Stomach (tissue), 8 donors: ENCODE measurements at regions not wholly inside any gene's neighbourhood (a gene's known extent, or its start where the extent isn't known, plus 50 kb on each side); places are given as distances from the start of the nearest gene placed in this dataset.

Experiments
- DNase-seq, 2 donors: peaks; one replicate each; pipeline versions ENCODE4 v3.0.0 to v3.0.0-alpha.2; 2013 to 2019
- H3K27ac ChIP-seq, 5 donors: fragments of 200-600 bp in 4 of 5; sonication (generic) in 4 of 5; one replicate each; pipeline ENCODE4 v1.5.1; 2013 to 2019; ENCODE audit warnings: mild to moderate bottlenecking in 1 of 5, moderate library complexity in 1 of 5
- H3K27me3 ChIP-seq, 3 donors: fragments of 200-600 bp; sonication (generic); one replicate each; pipeline ENCODE4 v1.5.1; 2017 to 2019; ENCODE audit warnings: mixed run types in 1 of 3
- H3K36me3 ChIP-seq, 4 donors: fragments of 200-600 bp; sonication (generic); 1 replicate in 3 of 4; 2 replicates in 1 of 4; pipeline ENCODE4 v1.5.1; 2016 to 2019
- H3K4me1 ChIP-seq, 4 donors: fragments of 200-600 bp; sonication (generic); one replicate each; pipeline ENCODE4 v1.5.1; 2016 to 2019
- H3K4me3 ChIP-seq, 4 donors: fragments of 200-600 bp; sonication (generic) in 3 of 4; one replicate each; pipeline ENCODE4 v1.5.1; 2016 to 2019; ENCODE audit warnings: mild to moderate bottlenecking in 1 of 4
- H3K9me3 ChIP-seq, 4 donors: fragments of 200-600 bp; sonication (generic); one replicate each; pipeline ENCODE4 v1.5.1; 2016 to 2019
- CTCF ChIP-seq, 7 experiments: fragments of 450-650 bp in 4 of 7; fragments of 200-600 bp in 3 of 7; sonication (generic) in 3 of 7; IDR thresholded peaks; one replicate each; pipeline ENCODE4 v1.5.1; 2016 to 2019; ENCODE audit warnings: antibody characterized with exemption in 7 of 7, control low read depth in 2 of 7, mild to moderate bottlenecking in 1 of 7
- EP300 ChIP-seq: sonication (generic); formaldehyde crosslinking; IDR thresholded peaks from one replicate; pipeline ENCODE4 v1.6.1; 2017; ENCODE audit warnings: antibody characterized with exemption
- POLR2A ChIP-seq, 4 donors: fragments of 450-650 bp; IDR thresholded peaks; one replicate each; pipeline ENCODE4 v1.6.1; 2016; ENCODE audit warnings: antibody characterized with exemption in 4 of 4, control low read depth in 2 of 4, mild to moderate bottlenecking in 1 of 4, moderate library complexity in 1 of 4
- POLR2AphosphoS5 ChIP-seq, 3 donors: sonication (generic); formaldehyde crosslinking; IDR thresholded peaks; one replicate each; pipeline ENCODE4 v1.6.1; 2016; ENCODE audit warnings: antibody characterized with exemption in 3 of 3
- WGBS, 5 donors: extraction: QIAGEN DNeasy Blood & Tissue Kit in 3 of 5; methylation state at CpG; one replicate each; pipeline versions ENCODE4 v1.1.5 to v1.1.7; 2013 to 2018; 5-methylcytosine and 5-hydroxymethylcytosine counted together
- intact Hi-C: fragments of 100-400 bp; cut with DNase I; formaldehyde crosslinking; loops from one replicate; pipeline ENCODE4 v1.15.1; 2023; ENCODE audit warnings: low total_unique reads
- donor health status: healthy with polysubstance abuse.
- donor health status: Bipolar disorder and iron deficiency.
- donor health status: healthy.

- no peak for TF ChIP-seq POLR2A (IDR thresholded peaks at IDR 0.05)
- TF ChIP-seq CTCF (IDR thresholded peaks at IDR 0.05): no peak
- TF ChIP-seq POLR2AphosphoS5 (IDR thresholded peaks at IDR 0.05): no peak
- TF ChIP-seq EP300: no peak
- intact Hi-C loops: no loop called here
- H3K9me3 ChIP-seq: peaks cover 3 to 7% (median 6%) of the 10 kb centered on the region in 4 donors
- H3K4me3 ChIP-seq: no peak overlapping the region
- DNase-seq: no peak
- H3K36me3 ChIP-seq: no peaks in the 10 kb centered on the region
- WGBS, 5 donors: 49 to 62% (median 58%) methylated on average over 5 of the region's 5 CpGs
- H3K27ac ChIP-seq: no peak overlapping the region
- peaks cover 0 to 52% (median 22%) of the 10 kb centered on the region in 3 donors for H3K27me3 ChIP-seq
- H3K4me1 ChIP-seq: no peaks in the 10 kb centered on the region
Measured at GRCh38 chr10:117721873-117722272, 179.3 kb downstream of the EMX2 start.

GRCh38 chr10:117723343-117723742 lies 180.8 kb downstream of the EMX2 start:
- TF ChIP-seq POLR2AphosphoS5 (IDR thresholded peaks at IDR 0.05): no peak
- no peak for TF ChIP-seq CTCF (IDR thresholded peaks at IDR 0.05)
- TF ChIP-seq POLR2A (IDR thresholded peaks at IDR 0.05): no peak
- no peak for TF ChIP-seq EP300
- intact Hi-C loops: no loop called here
- 58 to 76% (median 70%) methylated on average over 4 of the region's 4 CpGs for WGBS, 5 donors

GRCh38 chr10:117725993-117726392 lies 183.4 kb downstream of the EMX2 start:
- H3K4me1 ChIP-seq: no peaks in the 10 kb centered on the region
- no peak for DNase-seq
- peaks cover 0 to 48% (median 20%) of the 10 kb centered on the region in 3 donors for H3K27me3 ChIP-seq
- no peak for TF ChIP-seq EP300
- no peak overlapping the region for H3K27ac ChIP-seq
- intact Hi-C loops: no loop called here
- H3K9me3 ChIP-seq: no peaks in the 10 kb centered on the region
- no peak overlapping the region for H3K4me3 ChIP-seq
- 55 to 76% (median 63%) methylated on average over 3 of the region's 3 CpGs for WGBS, 5 donors
- no peaks in the 10 kb centered on the region for H3K36me3 ChIP-seq

More at GRCh38 chr10:117723343-117723742, 180.8 kb downstream of the EMX2 start:
- Histone ChIP-seq H3K27me3 (peaks cover 0 to 48% (median 22%) of the 10 kb centered on the region in 3 donors), H3K4me1 (no peaks in the 10 kb centered on the region), H3K4me3 (no peak overlapping the region), H3K27ac (no peak overlapping the region), H3K36me3 (no peaks in the 10 kb centered on the region), H3K9me3 (no peaks in the 10 kb centered on the region)
- no peak for DNase-seq

- 49 to 78% (median 73%) methylated on average over 2 of the region's 2 CpGs for WGBS, 5 donors
- H3K27ac ChIP-seq: no peak overlapping the region
- H3K9me3 ChIP-seq: no peaks in the 10 kb centered on the region
- intact Hi-C loops: no loop called here
- no peaks in the 10 kb centered on the region for H3K4me1 ChIP-seq
- H3K36me3 ChIP-seq: no peaks in the 10 kb centered on the region
- peaks cover 0 to 48% (median 17%) of the 10 kb centered on the region in 3 donors for H3K27me3 ChIP-seq
- DNase-seq: no peak
- H3K4me3 ChIP-seq: no peak overlapping the region
- TF ChIP-seq POLR2AphosphoS5 (IDR thresholded peaks at IDR 0.05) (no peak), POLR2A (IDR thresholded peaks at IDR 0.05) (no peak), CTCF (IDR thresholded peaks at IDR 0.05) (no peak)
Measured at GRCh38 chr10:117726596-117727295, 184.2 kb downstream of the EMX2 start.

GRCh38 chr10:117727421-117727820 lies 184.9 kb downstream of the EMX2 start:
- H3K4me3 ChIP-seq: no peak overlapping the region
- H3K36me3 ChIP-seq: no peaks in the 10 kb centered on the region
- peaks cover 0 to 51% (median 23%) of the 10 kb centered on the region in 3 donors for H3K27me3 ChIP-seq
- H3K9me3 ChIP-seq: no peaks in the 10 kb centered on the region
- WGBS, 5 donors: 76 to 84% (median 80%) methylated on average over 4 of the region's 4 CpGs
- DNase-seq: no peak
- intact Hi-C loops: no loop called here
- no peaks in the 10 kb centered on the region for H3K4me1 ChIP-seq
- no peak overlapping the region for H3K27ac ChIP-seq
- TF ChIP-seq CTCF (IDR thresholded peaks at IDR 0.05) (no peak), EP300 (no peak), POLR2AphosphoS5 (IDR thresholded peaks at IDR 0.05) (no peak), POLR2A (IDR thresholded peaks at IDR 0.05) (no peak)
